Trophoblast cell (in vitro differentiated cells and primary cell): ENCODE measurements at regions not wholly inside any gene's neighbourhood (a gene's known extent, or its start where the extent isn't known, plus 50 kb on each side); places are given as distances from the start of the nearest gene placed in this dataset.

ENCODE experiments used
- DNase-seq, 2 donors: peaks; one replicate each; pipeline ENCODE4 v3.0.0-alpha.2; 2016
- H2AFZ ChIP-seq: 2 replicates; pipeline ENCODE4 v1.6.1; 2013; ENCODE audit warnings: low read length, moderate library complexity, mild to moderate bottlenecking; ENCODE audit not compliant: insufficient read depth, poor library complexity
- H2AK5ac ChIP-seq: 2 replicates; pipeline ENCODE4 v1.6.1; 2013; ENCODE audit warnings: mild to moderate bottlenecking, low read length
- H2BK120ac ChIP-seq: 2 replicates; pipeline ENCODE4 v1.6.1; 2013; ENCODE audit warnings: low read length, mild to moderate bottlenecking, moderate library complexity; ENCODE audit not compliant: insufficient read depth, poor library complexity
- H2BK12ac ChIP-seq: 2 replicates; pipeline ENCODE4 v1.6.1; 2013; ENCODE audit warnings: mild to moderate bottlenecking, low read length, moderate library complexity
- H2BK5ac ChIP-seq: 2 replicates; pipeline ENCODE4 v1.6.1; 2013; ENCODE audit warnings: low read length, low read depth, moderate library complexity, mild to moderate bottlenecking; ENCODE audit not compliant: poor library complexity
- H3K14ac ChIP-seq: 2 replicates; pipeline ENCODE4 v1.6.1; 2013; ENCODE audit warnings: mild to moderate bottlenecking, low read length
- H3K18ac ChIP-seq: 2 replicates; pipeline ENCODE4 v1.6.1; 2013; ENCODE audit warnings: mild to moderate bottlenecking, low read length
- H3K23ac ChIP-seq: 2 replicates; pipeline ENCODE4 v1.6.1; 2013; ENCODE audit warnings: low read length
- H3K27ac ChIP-seq: 2 replicates; pipeline ENCODE4 v1.5.1; 2013; ENCODE audit warnings: low read depth, mild to moderate bottlenecking, inconsistent platforms, low read length, moderate library complexity
- H3K27me3 ChIP-seq: 2 replicates; pipeline ENCODE4 v1.6.1; 2013; ENCODE audit warnings: inconsistent platforms, mild to moderate bottlenecking, low read length, moderate library complexity; ENCODE audit not compliant: insufficient read depth
- H3K36me3 ChIP-seq, 2 experiments: 1 replicate in 1 of 2; 2 replicates in 1 of 2; pipeline ENCODE4 v1.6.1; 2013; ENCODE audit warnings: low read length in 2 of 2, mild to moderate bottlenecking in 2 of 2, moderate library complexity in 1 of 2; ENCODE audit not compliant: insufficient read depth in 2 of 2, control insufficient read depth in 1 of 2
- H3K4ac ChIP-seq: 2 replicates; pipeline ENCODE4 v1.6.1; 2013; ENCODE audit warnings: low read depth, mild to moderate bottlenecking, low read length, moderate library complexity
- H3K4me1 ChIP-seq, 2 experiments: 1 replicate in 1 of 2; 2 replicates in 1 of 2; pipeline ENCODE4 v1.6.1; 2013; ENCODE audit warnings: low read length in 2 of 2, mild to moderate bottlenecking in 2 of 2, moderate library complexity in 1 of 2; ENCODE audit not compliant: insufficient read depth in 2 of 2, control insufficient read depth in 1 of 2
- H3K4me2 ChIP-seq: 2 replicates; pipeline ENCODE4 v1.6.1; 2013; ENCODE audit warnings: inconsistent platforms, mild to moderate bottlenecking, low read length, moderate library complexity
- H3K4me3 ChIP-seq: 2 replicates; pipeline ENCODE4 v1.5.1; 2013; ENCODE audit warnings: mild to moderate bottlenecking, low read depth, low read length, inconsistent platforms
- H3K79me1 ChIP-seq: one replicate; pipeline ENCODE4 v1.6.1; 2013; ENCODE audit warnings: low read length
- H3K79me2 ChIP-seq: 2 replicates; pipeline ENCODE4 v1.6.1; 2013; ENCODE audit warnings: low read length, mild to moderate bottlenecking; ENCODE audit not compliant: control insufficient read depth, insufficient read depth, poor library complexity
- H3K9ac ChIP-seq: 2 replicates; pipeline ENCODE4 v1.6.1; 2013; ENCODE audit warnings: mild to moderate bottlenecking, low read length
- H3K9me3 ChIP-seq: 2 replicates; pipeline ENCODE4 v1.6.1; 2013; ENCODE audit warnings: low read depth, mild to moderate bottlenecking, control low read depth, inconsistent platforms, low read length; ENCODE audit not compliant: insufficient read depth
- H4K12ac ChIP-seq: 2 replicates; pipeline ENCODE4 v1.6.1; 2013; ENCODE audit warnings: low read depth, mild to moderate bottlenecking, low read length, moderate library complexity
- H4K8ac ChIP-seq: 2 replicates; pipeline ENCODE4 v1.6.1; 2013; ENCODE audit warnings: low read depth, mild to moderate bottlenecking, low read length, moderate library complexity
- H4K91ac ChIP-seq: one replicate; pipeline ENCODE4 v1.6.1; 2013; ENCODE audit warnings: low read depth, mild to moderate bottlenecking, low read length, moderate library complexity
- WGBS: extraction: QIAGEN DNeasy Blood & Tissue Kit; methylation state at CpG from one replicate; pipeline ENCODE4 v1.1.7; 2013; ENCODE audit warnings: missing lambda C conversion rate; ENCODE audit not compliant: insufficient read length, insufficient coverage; ENCODE audit errors: extremely low coverage; 5-methylcytosine and 5-hydroxymethylcytosine counted together

GRCh38 chr6:113329942-113330635, 527.1 kb upstream of the MARCKS start:
- Histone ChIP-seq H3K4me1 (no peaks in the 10 kb centered on the region), H3K79me1 (peaks cover 2% of the 10 kb centered on the region), H3K23ac (no peak overlapping the region), H3K4me3 (no peak overlapping the region), H2BK120ac (no peak overlapping the region), H3K27ac (no peak overlapping the region), H3K9ac (no peak overlapping the region), H2BK5ac (no peak overlapping the region), H3K9me3 (no peaks in the 10 kb centered on the region), H3K14ac (no peak overlapping the region), H3K27me3 (no peaks in the 10 kb centered on the region), H4K8ac (no peak overlapping the region), H2AFZ (no peak overlapping the region), H2BK12ac (no peak overlapping the region), H3K4me2 (no peak overlapping the region), H3K36me3 (no peaks in the 10 kb centered on the region), H3K79me2 (no peaks in the 10 kb centered on the region), H3K4ac (no peak overlapping the region), H4K91ac (no peak overlapping the region), H3K18ac (no peak overlapping the region), H2AK5ac (no peak overlapping the region), H4K12ac (no peak overlapping the region)
- DNase-seq, result no peak
- WGBS, result no CpG with 5 or more reads among the region's 3 CpGs

- H2BK120ac ChIP-seq, result no peak overlapping the region
- no peak overlapping the region for H2AFZ ChIP-seq
Observed at GRCh38 chr6:113330636-113330946, 526.6 kb upstream of the MARCKS start.

GRCh38 chr6:113331021-113331420, 526.1 kb upstream of the MARCKS start:
- Histone ChIP-seq H3K4me1 (no peaks in the 10 kb centered on the region), H3K27ac (no peak overlapping the region), H3K18ac (no peak overlapping the region), H4K91ac (no peak overlapping the region), H3K9ac (no peak overlapping the region), H3K4me3 (no peak overlapping the region), H4K8ac (no peak overlapping the region), H3K23ac (no peak overlapping the region), H3K27me3 (no peaks in the 10 kb centered on the region), H3K9me3 (no peaks in the 10 kb centered on the region), H2BK12ac (no peak overlapping the region), H3K36me3 (no peaks in the 10 kb centered on the region), H3K14ac (no peak overlapping the region), H3K79me2 (no peaks in the 10 kb centered on the region), H3K79me1 (peaks cover 2% of the 10 kb centered on the region), H4K12ac (no peak overlapping the region), H2BK5ac (no peak overlapping the region), H2AFZ (no peak overlapping the region), H2BK120ac (no peak overlapping the region), H3K4ac (no peak overlapping the region), H3K4me2 (no peak overlapping the region), H2AK5ac (no peak overlapping the region)
- no peak for DNase-seq

More at GRCh38 chr6:113330636-113330946, 526.6 kb upstream of the MARCKS start:
- Histone ChIP-seq H3K4me3 (no peak overlapping the region), H4K12ac (no peak overlapping the region), H3K79me2 (no peaks in the 10 kb centered on the region), H2BK12ac (no peak overlapping the region), H3K36me3 (no peaks in the 10 kb centered on the region), H2BK5ac (no peak overlapping the region), H3K79me1 (peaks cover 2% of the 10 kb centered on the region), H4K91ac (no peak overlapping the region), H3K27me3 (no peaks in the 10 kb centered on the region), H3K4me1 (no peaks in the 10 kb centered on the region), H3K4ac (no peak overlapping the region), H3K14ac (no peak overlapping the region), H3K9me3 (no peaks in the 10 kb centered on the region), H3K18ac (no peak overlapping the region), H3K4me2 (no peak overlapping the region), H3K23ac (no peak overlapping the region), H2AK5ac (no peak overlapping the region), H3K9ac (no peak overlapping the region), H3K27ac (no peak overlapping the region), H4K8ac (no peak overlapping the region)
- peak in 1 of 2 donors; percentile 10 for DNase-seq
- no CpG with 5 or more reads among the region's 2 CpGs for WGBS

- H3K4me3 ChIP-seq, result no peak overlapping the region
- H3K79me2 ChIP-seq, result no peaks in the 10 kb centered on the region
- no peak for DNase-seq
- H3K14ac ChIP-seq, result no peak overlapping the region
- no peak overlapping the region for H2BK12ac ChIP-seq
- H3K27me3 ChIP-seq, result no peaks in the 10 kb centered on the region
- no peak overlapping the region for H3K27ac ChIP-seq
- H2BK5ac ChIP-seq, result no peak overlapping the region
- no peak overlapping the region for H2AFZ ChIP-seq
- H3K18ac ChIP-seq, result no peak overlapping the region
- no peaks in the 10 kb centered on the region for H3K36me3 ChIP-seq
- H3K4me1 ChIP-seq, result no peaks in the 10 kb centered on the region
- peaks cover 3% of the 10 kb centered on the region for H3K79me1 ChIP-seq
- H3K23ac ChIP-seq, result no peak overlapping the region
- H3K9me3 ChIP-seq, result no peaks in the 10 kb centered on the region
- H2AK5ac ChIP-seq, result no peak overlapping the region
- no peak overlapping the region for H3K9ac ChIP-seq
- no peak overlapping the region for H4K12ac ChIP-seq
- H4K8ac ChIP-seq, result no peak overlapping the region
- H3K4me2 ChIP-seq, result no peak overlapping the region
- H2BK120ac ChIP-seq, result no peak overlapping the region
- no peak overlapping the region for H4K91ac ChIP-seq
- no peak overlapping the region for H3K4ac ChIP-seq
Observed at GRCh38 chr6:113338644-113339043, 518.5 kb upstream of the MARCKS start.
